OCI-LY3 (cell line): ENCODE measurements at regions not wholly inside any gene's neighbourhood (a gene's known extent, or its start where the extent isn't known, plus 50 kb on each side); places are given as distances from the start of the nearest gene placed in this dataset.

Source experiments
- H2AFZ ChIP-seq: fragments of 200-600, 300-600 bp; shearing (Covaris generic); 2 replicates; pipeline ENCODE4 v1.6.0; 2014; ENCODE audit warnings: antibody characterized with exemption, low read depth, low read length
- H3K27ac ChIP-seq: fragments of 200-600, 300-600 bp; sonication (generic); 2 replicates; pipeline ENCODE4 v1.5.1; 2014; ENCODE audit warnings: mild to moderate bottlenecking, low read length, moderate library complexity, mixed read lengths
- H3K27me3 ChIP-seq: fragments of 200-600, 300-600 bp; sonication (generic); 2 replicates; pipeline ENCODE4 v1.6.1; 2014; ENCODE audit warnings: low read depth, low read length, mixed read lengths
- H3K36me3 ChIP-seq: fragments of 200-600, 300-600 bp; sonication (generic); replicated peaks from 2 replicates; pipeline ENCODE3; 2014; ENCODE audit warnings: low read depth, low read length, mixed read lengths
- H3K4me1 ChIP-seq: fragments of 300-600, 200-600 bp; sonication (generic); 2 replicates; pipeline ENCODE4 v1.6.1; 2014; ENCODE audit warnings: low read length, mixed read lengths
- H3K4me2 ChIP-seq: fragments of 200-600, 300-600 bp; sonication (generic); 2 replicates; pipeline ENCODE4 v1.6.1; 2014; ENCODE audit warnings: low read length, mixed read lengths
- H3K4me3 ChIP-seq: fragments of 300-600, 200-600 bp; sonication (generic); 2 replicates; pipeline ENCODE4 v1.5.1; 2014; ENCODE audit warnings: antibody characterized with exemption, mild to moderate bottlenecking, low read length, moderate library complexity
- H3K79me2 ChIP-seq: fragments of 300-600, 200-600 bp; shearing (Covaris generic); 2 replicates; pipeline ENCODE4 v1.6.1; 2014; ENCODE audit warnings: mild to moderate bottlenecking, low read length, mixed read lengths
- H3K9ac ChIP-seq: fragments of 300-600, 200-600 bp; shearing (Covaris generic); 2 replicates; pipeline ENCODE4 v1.6.0; 2014; ENCODE audit warnings: mild to moderate bottlenecking, low read length, moderate library complexity
- H3K9me3 ChIP-seq: fragments of 200-600, 300-600 bp; shearing (Covaris generic); 2 replicates; pipeline ENCODE4 v1.6.1; 2014; ENCODE audit warnings: low read length, mixed read lengths; ENCODE audit not compliant: insufficient read depth
- H4K20me1 ChIP-seq: fragments of 200-600, 300-600 bp; sonication (generic); 2 replicates; pipeline ENCODE4 v1.6.1; 2016; ENCODE audit warnings: low read length, mixed read lengths; ENCODE audit not compliant: insufficient read depth
- CTCF ChIP-seq: fragments of 200-600, 300-600 bp; sonication (generic); IDR thresholded peaks from 2 replicates; pipeline ENCODE4 v1.5.1; 2014; ENCODE audit warnings: antibody characterized with exemption, low read length, low read depth
- EZH2phosphoT487 ChIP-seq: fragments of 200-600 bp; shearing (Covaris generic); IDR thresholded peaks from 2 replicates; pipeline ENCODE4 v1.6.1; 2018; ENCODE audit warnings: antibody characterized with exemption, mixed run types, low read depth

- no peaks in the 10 kb centered on the region for H4K20me1 ChIP-seq
- H3K27ac ChIP-seq = no peak overlapping the region
- H3K9ac ChIP-seq = no peak overlapping the region
- H3K79me2 ChIP-seq = no peaks in the 10 kb centered on the region
- no peaks in the 10 kb centered on the region for H3K9me3 ChIP-seq
- H3K4me3 ChIP-seq = no peak overlapping the region
- no peak overlapping the region for H3K4me2 ChIP-seq
- H2AFZ ChIP-seq = no peak overlapping the region
- H3K27me3 ChIP-seq = no peaks in the 10 kb centered on the region
- no peaks in the 10 kb centered on the region for H3K36me3 ChIP-seq
- TF ChIP-seq EZH2phosphoT487 (no peak), CTCF (no peak)
- H3K4me1 ChIP-seq = no peaks in the 10 kb centered on the region
These were observed 810.3 kb downstream of the BRINP1 start for GRCh38 chr9:118558891-118559290.

GRCh38 chr9:118561051-118561450 is 808.2 kb downstream of the BRINP1 start:
- no peaks in the 10 kb centered on the region for H4K20me1 ChIP-seq
- no peak overlapping the region for H3K4me2 ChIP-seq
- no peak overlapping the region for H2AFZ ChIP-seq
- no peaks in the 10 kb centered on the region for H3K27me3 ChIP-seq
- H3K4me3 ChIP-seq = no peak overlapping the region
- no peaks in the 10 kb centered on the region for H3K9me3 ChIP-seq
- no peak overlapping the region for H3K27ac ChIP-seq
- TF ChIP-seq EZH2phosphoT487 (no peak), CTCF (no peak)
- no peaks in the 10 kb centered on the region for H3K79me2 ChIP-seq
- H3K36me3 ChIP-seq = no peaks in the 10 kb centered on the region
- H3K9ac ChIP-seq = no peak overlapping the region
- H3K4me1 ChIP-seq = no peaks in the 10 kb centered on the region

GRCh38 chr9:118563677-118564076 is 805.6 kb downstream of the BRINP1 start:
- Histone ChIP-seq H3K4me2 (no peak overlapping the region), H3K27ac (no peak overlapping the region), H2AFZ (no peak overlapping the region), H3K9ac (no peak overlapping the region), H3K4me1 (no peaks in the 10 kb centered on the region), H3K27me3 (no peaks in the 10 kb centered on the region), H3K36me3 (no peaks in the 10 kb centered on the region), H4K20me1 (no peaks in the 10 kb centered on the region), H3K4me3 (no peak overlapping the region), H3K9me3 (no peaks in the 10 kb centered on the region), H3K79me2 (no peaks in the 10 kb centered on the region)
- TF ChIP-seq CTCF (no peak), EZH2phosphoT487 (no peak)

- Histone ChIP-seq H3K27ac (no peak overlapping the region), H3K4me3 (no peak overlapping the region), H3K4me1 (no peaks in the 10 kb centered on the region), H3K9me3 (no peaks in the 10 kb centered on the region), H3K27me3 (no peaks in the 10 kb centered on the region), H3K4me2 (no peak overlapping the region), H4K20me1 (no peaks in the 10 kb centered on the region), H3K79me2 (no peaks in the 10 kb centered on the region), H3K9ac (no peak overlapping the region), H2AFZ (no peak overlapping the region), H3K36me3 (no peaks in the 10 kb centered on the region)
- no peak for TF ChIP-seq CTCF
- no peak for TF ChIP-seq EZH2phosphoT487
These were observed 801.4 kb downstream of the BRINP1 start for GRCh38 chr9:118567861-118568260.
